GM20431 (cell line): ENCODE measurements at regions not wholly inside any gene's neighbourhood (a gene's known extent, or its start where the extent isn't known, plus 50 kb on each side); places are given as distances from the start of the nearest gene placed in this dataset.

ENCODE experiments used
- in situ Hi-C: fragments of 300-500 bp; cut with MseI, MboI; formaldehyde crosslinking; loops from one replicate; pipeline ENCODE4 v1.15.0; 2020; ENCODE audit warnings: low sequenced_read_pairs; ENCODE audit not compliant: unreplicated experiment

DNA sequence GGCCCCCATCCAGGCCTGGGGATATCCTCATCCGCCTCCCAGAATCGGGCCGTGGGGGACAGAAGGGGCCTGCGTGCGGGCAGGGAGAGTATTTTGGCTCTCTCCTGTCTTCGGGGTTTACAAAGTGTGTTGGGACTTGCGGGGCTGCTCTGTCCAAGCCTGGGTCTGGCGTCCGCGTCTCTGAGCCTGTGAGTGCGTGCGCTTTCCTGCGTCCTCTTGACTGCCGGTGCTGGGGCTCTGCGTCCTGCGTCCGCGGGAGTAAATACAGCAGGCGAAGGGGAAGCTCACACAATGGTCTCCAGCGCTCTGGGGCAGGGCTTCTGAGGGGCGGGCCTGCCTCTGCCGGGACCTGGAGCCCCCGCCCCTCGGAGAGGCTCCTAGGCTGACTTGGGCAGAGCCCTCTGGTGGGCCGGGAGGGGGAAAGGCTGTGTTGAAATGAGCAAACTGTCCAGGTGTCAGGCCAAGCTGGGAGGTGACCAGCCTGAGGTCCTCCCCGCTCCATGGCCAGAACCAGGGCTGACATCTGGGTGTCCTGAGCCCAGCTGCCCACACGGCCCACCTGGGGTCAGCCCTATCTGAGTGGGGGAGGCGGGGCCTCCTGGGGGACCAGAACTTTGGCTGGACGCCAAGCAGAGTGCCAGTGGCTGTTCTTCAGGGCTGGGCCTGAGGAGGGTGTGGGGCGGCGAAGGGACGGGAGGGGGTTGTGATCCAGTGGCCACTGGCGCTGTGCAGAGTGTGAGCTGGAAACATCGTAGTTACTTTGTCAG is 233.6 kb downstream of the SEC14L1 start:
- in situ Hi-C loops = no loop called here

DNA sequence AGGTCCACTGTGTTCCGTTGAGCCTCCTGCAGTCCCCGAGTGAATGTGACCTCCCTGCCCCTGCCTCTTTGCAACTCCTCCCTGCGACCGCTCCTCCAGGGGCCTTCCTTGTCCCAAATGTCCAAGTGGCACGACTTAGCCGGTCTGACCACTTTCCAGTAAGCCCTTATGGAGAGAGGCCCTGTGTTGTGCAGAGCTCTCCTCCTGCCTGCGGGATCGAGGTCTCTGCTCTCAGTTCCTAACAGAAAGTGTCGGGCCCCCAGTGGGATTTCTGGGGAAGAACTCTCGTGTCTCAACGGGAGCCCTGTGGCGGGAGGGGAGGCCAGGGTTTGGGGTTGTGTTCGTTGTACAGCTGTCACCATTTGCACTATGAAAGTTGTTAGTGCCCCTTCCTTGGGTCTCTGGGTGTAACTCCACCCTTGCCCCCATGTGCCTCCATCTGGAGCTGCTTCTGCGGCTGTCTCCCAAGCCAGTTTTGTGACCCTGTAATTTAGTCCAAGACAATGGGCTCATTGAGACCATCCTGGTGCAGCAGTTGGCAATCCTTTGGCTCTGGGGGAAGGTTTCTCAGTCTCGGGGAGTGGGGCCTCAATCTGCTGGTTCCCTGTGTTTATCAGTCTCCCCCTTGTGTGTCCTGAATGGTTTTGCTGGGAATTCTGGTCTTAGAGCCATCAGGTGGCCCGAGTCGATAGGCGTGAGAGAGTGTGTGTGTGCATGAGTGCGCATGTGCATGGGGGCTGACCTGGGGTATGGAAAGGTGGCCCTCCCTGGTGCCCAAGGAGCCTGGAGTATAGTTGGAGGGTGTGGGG is 234.5 kb downstream of the SEC14L1 start:
- in situ Hi-C loops = no loop called here

DNA sequence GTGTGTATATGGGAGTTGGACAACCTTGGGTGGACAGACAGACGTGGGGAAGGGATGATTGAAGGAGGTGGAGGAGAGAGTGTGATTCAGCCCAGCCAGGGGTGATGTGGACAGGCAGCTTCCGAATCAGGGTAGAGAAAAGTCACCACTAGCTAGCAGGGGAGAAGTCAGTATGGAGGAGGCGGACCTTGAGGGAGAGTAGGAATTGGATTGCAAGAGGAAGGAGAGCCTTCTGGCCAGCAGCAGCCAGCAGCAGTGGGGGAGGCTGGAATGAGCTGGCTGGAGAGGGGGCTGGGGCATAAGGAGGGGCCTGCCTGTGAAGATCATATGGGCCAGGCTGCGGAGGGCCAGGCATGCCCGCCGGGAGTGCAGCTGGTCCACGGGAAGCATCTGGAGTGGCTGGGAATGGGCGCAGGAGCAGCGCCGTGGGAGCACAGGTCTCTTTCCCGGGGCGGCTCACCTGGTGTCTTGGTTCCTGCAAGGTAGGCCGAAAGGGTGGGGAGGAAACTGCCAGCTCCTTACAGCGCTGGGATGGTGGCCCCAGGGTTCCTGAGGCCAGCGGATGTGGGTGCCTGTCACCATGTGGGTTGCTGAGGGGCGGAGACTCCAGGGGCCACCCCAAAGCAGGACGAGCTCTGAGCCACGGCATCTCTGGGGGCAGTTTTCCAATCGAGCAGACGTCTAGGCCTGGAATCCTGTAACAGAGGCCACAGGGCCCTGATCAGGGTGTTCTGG is 235.3 kb downstream of the SEC14L1 start:
- in situ Hi-C loops = no loop called here

DNA sequence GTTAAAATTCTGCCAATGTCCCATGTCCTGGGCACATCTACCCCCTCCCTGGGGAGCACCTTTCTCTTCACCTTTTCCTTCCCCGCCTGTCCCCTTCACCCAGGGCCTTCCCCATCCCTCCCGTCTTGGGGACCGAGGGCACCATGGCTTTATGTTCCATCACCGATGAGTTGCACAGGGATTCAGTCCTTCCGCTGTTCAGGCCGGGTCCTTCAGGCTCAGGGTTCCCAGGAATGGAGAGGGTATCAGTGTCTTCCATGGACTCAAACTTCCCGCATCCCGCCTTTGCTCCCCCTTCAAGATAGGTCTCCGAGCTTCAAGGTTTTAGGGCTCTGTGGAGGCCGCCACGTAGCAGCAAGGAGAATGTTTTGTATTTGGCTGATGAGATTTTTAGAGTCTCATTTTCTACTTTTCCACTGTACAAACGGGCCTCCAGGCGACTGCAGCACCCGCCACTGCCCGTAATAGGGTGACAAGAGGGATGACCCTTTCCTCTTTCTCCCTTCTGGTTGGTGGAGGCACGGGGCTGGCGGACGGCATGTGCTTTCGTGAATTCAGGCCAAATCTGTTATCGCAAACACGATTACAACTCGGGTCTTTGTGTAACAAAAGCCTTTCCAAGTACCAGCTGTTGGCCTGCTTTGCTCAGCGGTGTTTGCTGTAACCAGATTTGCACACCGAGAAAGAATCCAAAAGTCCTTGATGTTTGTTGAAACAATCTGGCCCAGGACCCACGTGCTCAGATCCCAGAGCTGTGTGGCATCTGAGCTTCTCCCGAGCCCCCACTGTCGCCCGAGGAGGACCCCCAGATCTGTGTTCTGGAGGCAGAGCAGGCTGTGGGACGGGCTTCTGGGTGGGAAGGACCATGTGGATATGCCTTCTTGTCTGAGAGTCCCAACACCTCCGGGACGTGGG is 236.3 kb downstream of the SEC14L1 start:
- in situ Hi-C loops = no loop called here

GRCh38 chr17:77377710-77378235 is 237.0 kb downstream of the SEC14L1 start:
- in situ Hi-C loops = no loop called here

DNA sequence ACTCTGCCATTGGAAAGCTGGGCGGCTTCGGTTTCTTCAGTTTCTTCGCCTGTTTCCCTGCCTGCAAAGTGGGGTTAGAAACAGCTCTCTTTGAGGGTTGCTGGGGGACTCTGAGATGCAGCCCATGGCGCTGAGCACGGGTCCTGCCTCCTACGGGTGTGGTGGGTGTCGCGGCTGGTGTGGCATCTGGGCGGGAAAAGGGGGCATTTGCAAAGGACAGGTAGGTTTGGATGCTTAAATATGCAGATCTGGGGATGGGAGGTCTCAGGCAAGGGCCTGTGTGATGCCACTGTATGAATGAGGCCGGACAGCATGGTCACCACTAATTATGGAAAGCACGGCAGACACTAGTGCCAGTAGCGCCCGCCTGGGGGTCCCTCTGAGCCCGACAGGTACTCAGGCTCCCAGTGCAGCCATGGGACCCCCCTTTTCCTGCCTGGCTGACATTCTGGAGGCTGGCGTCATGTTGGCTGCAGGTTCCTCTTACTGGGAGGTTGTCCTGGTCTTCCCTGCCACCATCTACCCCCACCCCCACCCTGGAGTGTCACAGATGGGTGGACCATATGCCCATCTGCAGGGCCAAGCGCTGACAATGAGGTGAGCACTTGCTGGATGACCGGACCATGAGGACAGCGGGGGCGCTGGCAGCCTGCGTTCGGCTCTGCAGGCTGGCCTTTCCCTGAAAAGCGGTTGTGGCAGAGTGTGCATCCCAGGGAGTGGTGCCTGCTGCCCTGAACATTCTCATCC is 237.7 kb downstream of the SEC14L1 start:
- in situ Hi-C loops = no loop called here

DNA sequence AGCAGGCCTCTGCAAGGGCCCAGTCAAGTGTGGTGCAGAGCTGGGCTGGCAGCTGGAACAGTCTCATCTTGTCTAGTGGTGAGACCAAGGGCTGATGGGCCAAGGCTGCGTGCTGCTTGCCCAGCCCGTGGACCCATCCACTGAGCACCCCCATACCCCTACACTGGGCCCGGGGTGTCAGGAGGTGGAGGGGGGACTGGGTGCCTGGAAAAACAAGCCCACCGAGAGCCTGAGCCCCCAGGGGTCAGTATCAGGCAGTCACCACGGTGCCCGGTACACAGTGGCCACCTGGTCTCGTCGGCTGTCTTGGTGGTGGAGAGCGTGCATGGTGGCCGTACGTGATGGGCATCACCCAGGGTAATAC is 238.3 kb downstream of the SEC14L1 start:
- in situ Hi-C loops = no loop called here

- in situ Hi-C loops = no loop called here
These were observed 239.1 kb downstream of the SEC14L1 start for GRCh38 chr17:77379832-77380231.

DNA sequence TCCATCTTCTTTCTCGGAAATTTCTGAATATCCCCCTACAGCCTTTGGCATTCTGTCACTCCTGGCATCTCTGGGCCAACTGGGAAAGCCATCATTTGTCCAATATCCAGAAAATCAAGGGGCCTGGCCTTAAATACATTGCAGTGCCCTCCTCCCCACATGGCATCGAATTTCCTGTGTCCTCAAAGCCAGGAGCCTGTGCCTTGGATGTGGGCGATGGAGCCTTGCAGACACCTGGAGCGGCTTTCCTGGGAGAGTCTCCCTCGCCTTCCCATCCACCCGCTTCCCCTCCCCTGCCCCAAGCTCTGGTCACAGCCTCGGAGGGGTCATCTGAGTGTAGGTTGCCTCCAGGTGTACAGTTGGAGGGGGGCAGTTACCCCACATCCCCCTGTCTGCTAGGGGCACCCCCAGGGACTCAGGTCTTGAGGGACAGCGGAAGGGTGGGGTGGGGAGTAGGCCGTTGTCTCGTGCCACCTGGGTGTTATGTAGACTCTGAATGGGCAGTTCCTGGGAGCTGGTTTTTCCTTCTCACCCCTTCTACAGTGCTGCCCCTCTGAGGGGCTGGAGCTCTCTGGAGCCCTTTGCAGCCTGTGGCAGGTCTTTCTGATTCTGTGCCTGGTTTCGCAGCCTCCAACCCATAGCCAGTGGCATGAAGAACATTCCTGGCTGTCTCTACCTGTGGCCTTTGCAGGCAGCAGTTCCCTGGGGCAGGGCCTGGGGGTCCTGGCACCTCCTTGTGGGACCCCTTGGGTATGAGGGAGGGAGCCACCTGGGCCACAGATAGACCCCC is 239.8 kb downstream of the SEC14L1 start:
- in situ Hi-C loops = no loop called here

DNA sequence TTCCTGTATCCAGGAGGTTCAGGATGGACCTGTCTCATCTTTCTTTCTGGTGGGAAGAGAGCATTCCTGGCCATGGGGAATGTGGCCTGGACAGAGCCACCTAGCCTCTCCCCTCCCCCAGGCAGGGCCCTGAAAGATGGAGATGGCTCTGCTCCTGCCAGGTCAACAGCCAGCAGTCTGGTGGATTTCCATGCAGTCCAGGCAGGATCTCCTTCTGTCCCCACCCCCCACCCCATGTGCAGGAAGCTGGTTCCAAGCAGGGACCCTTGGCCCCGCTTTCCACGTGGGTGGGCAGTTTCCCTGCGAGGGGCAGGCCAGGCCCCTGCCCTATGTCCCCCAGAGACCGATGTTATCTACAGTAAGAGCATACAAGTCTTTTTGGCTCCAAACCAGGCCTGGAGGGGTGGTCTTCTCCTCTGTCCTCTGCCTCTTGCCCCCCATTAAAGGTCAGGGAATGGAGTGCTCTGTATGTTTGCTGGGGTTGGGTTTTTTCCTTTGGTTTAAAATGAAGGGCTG is 240.5 kb downstream of the SEC14L1 start:
- in situ Hi-C loops = no loop called here

- in situ Hi-C loops = no loop called here
These were observed 241.0 kb downstream of the SEC14L1 start for GRCh38 chr17:77381731-77382130.

DNA sequence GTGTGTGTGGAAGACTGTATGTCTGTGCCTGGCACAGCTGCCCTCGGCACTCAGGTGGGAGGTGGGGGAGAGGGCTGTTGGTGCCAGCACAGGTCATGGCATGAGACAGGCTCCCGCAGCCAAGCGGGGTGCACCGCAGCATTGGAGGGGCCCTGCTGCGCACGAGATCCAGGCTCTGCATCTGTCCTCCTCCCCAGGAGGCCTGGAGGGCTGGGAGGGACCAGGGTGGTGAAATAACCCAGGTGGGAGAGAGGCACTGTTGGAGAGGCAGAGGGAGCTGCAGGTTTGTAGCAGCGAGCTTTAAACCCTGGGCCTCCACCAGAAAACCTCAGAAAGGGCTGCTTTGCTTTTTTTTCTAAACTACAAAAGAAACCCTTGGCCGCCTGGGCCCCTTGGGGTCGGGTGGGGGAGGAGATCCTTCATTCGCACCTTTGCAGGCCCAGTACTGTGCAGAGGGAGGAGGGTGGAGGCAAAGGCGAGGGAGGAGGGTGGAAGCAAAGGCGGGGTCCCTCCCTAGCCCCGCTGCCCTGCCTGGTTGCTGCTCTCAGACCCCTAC is 241.7 kb downstream of the SEC14L1 start:
- in situ Hi-C loops = no loop called here

DNA sequence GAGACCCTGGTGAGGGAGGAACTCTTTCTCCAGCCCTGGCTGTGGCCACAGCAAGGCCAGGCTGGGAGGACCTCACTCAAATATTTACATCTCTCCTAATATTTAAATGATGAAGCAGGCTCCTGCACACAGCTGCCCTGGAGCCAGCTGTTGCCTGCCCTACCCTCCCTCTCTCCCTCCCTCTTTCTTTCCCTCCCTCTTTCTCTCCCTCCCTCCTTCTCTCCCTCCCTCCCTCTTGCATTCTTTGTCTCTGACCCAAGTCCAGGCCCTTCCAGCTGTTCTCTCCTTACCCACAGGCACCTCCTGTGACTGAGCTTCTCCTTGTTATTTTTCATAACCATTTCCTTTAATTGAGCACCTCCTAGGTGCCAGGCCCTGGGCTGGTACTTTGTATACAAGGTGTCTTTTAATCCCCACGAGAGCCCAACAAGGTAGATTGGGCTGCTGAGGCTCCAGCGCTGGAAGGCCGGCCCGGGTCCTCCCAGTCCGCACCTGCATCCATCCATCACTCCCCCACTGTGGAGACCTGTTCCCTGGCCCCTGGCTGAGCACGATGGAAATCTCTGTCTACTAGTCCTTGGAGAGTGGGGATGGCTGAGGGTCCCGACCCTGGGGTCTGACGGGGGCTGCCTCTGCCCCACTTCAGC is 242.3 kb downstream of the SEC14L1 start:
- in situ Hi-C loops = no loop called here

- in situ Hi-C loops = no loop called here
These were observed 243.1 kb downstream of the SEC14L1 start for GRCh38 chr17:77383613-77384608.

- in situ Hi-C loops = no loop called here
These were observed 245.2 kb downstream of the SEC14L1 start for GRCh38 chr17:77385750-77386501.
